ENCODE measurements at regions not wholly inside any gene's neighbourhood (a gene's known extent, or its start where the extent isn't known, plus 50 kb on each side); places are given as distances from the start of the nearest gene placed in this dataset.

- no peaks in the 10 kb centered on the region for H3K36me3 ChIP-seq
- no peaks in the 10 kb centered on the region for H3K9me3 ChIP-seq
- in situ Hi-C loops (cut with MboI; ENCODE audit: low pct_ligation_motif_present in 1 of 4, low pct_unique_long_range_greater_than_20kb in 1 of 4, low sequenced_read_pairs in 3 of 4) = no loop called here
- H3K4me1 ChIP-seq = no peaks in the 10 kb centered on the region
- TF ChIP-seq EP300 (IDR thresholded peaks at IDR 0.05; ENCODE audit: low read depth) (no peak), POLR2A (IDR thresholded peaks at IDR 0.05) (no peak), POLR2AphosphoS5 (IDR thresholded peaks at IDR 0.05) (no peak), CTCF (IDR thresholded peaks at IDR 0.05) (no peak)
- no peak for DNase-seq
- H3K4me3 ChIP-seq = no peak overlapping the region
- 87 to 90% methylated on average over 3 to 5 of the region's 5 CpGs for WGBS, 2 donors (ENCODE audit: low coverage in 1 of 2)
- H3K27ac ChIP-seq = no peak overlapping the region
- no peaks in the 10 kb centered on the region for H3K27me3 ChIP-seq
- intact Hi-C loops (cut with DNase I; ENCODE audit: low total_unique reads) = no loop called here
Measured at GRCh38 chr2:224135881-224136280, 96.8 kb upstream of the SERPINE2 start.

GRCh38 chr2:224134003-224134734, 95.1 kb upstream of the SERPINE2 start:
- Histone ChIP-seq H3K36me3 (no peaks in the 10 kb centered on the region), H3K4me1 (no peaks in the 10 kb centered on the region), H3K4me3 (no peak overlapping the region), H3K27ac (no peak overlapping the region), H3K27me3 (no peaks in the 10 kb centered on the region), H3K9me3 (no peaks in the 10 kb centered on the region)
- DNase-seq = no peak
- intact Hi-C loops (cut with DNase I; ENCODE audit: low total_unique reads) (no loop called here), in situ Hi-C loops (cut with MboI; ENCODE audit: low pct_ligation_motif_present in 1 of 4, low pct_unique_long_range_greater_than_20kb in 1 of 4, low sequenced_read_pairs in 3 of 4) (no loop called here)
- TF ChIP-seq EP300 (IDR thresholded peaks at IDR 0.05; ENCODE audit: low read depth) (no peak), CTCF (IDR thresholded peaks at IDR 0.05) (no peak), POLR2A (IDR thresholded peaks at IDR 0.05) (no peak)
- WGBS, 2 donors (ENCODE audit: low coverage in 1 of 2) = 94% methylated on average over 4 of the region's 4 CpGs; no CpG with 5 or more reads in 1 of the 2 donors

- in situ Hi-C loops (cut with MboI; ENCODE audit: low pct_ligation_motif_present in 1 of 4, low pct_unique_long_range_greater_than_20kb in 1 of 4, low sequenced_read_pairs in 3 of 4) (no loop called here), intact Hi-C loops (cut with DNase I; ENCODE audit: low total_unique reads) (no loop called here)
- Histone ChIP-seq H3K9me3 (no peaks in the 10 kb centered on the region), H3K4me1 (no peaks in the 10 kb centered on the region), H3K27me3 (no peaks in the 10 kb centered on the region), H3K27ac (no peak overlapping the region), H3K4me3 (no peak overlapping the region), H3K36me3 (no peaks in the 10 kb centered on the region)
- 70 to 80% methylated on average over 4 of the region's 4 CpGs for WGBS, 2 donors (ENCODE audit: low coverage in 1 of 2)
- no peak for TF ChIP-seq EP300 (IDR thresholded peaks at IDR 0.05; ENCODE audit: low read depth)
- no peak for TF ChIP-seq POLR2A (IDR thresholded peaks at IDR 0.05)
- TF ChIP-seq POLR2AphosphoS5 (IDR thresholded peaks at IDR 0.05) = no peak
- no peak for TF ChIP-seq CTCF (IDR thresholded peaks at IDR 0.05)
- no peak for DNase-seq
Measured at GRCh38 chr2:224133387-224133786, 94.3 kb upstream of the SERPINE2 start.

- TF ChIP-seq EP300 (IDR thresholded peaks at IDR 0.05; ENCODE audit: low read depth) (no peak), POLR2A (IDR thresholded peaks at IDR 0.05) (no peak), CTCF (IDR thresholded peaks at IDR 0.05) (no peak), POLR2AphosphoS5 (IDR thresholded peaks at IDR 0.05) (no peak)
- H3K27me3 ChIP-seq = no peaks in the 10 kb centered on the region
- WGBS, 2 donors (ENCODE audit: low coverage in 1 of 2) = 35 to 43% methylated on average over 3 to 5 of the region's 5 CpGs
- intact Hi-C loops (cut with DNase I; ENCODE audit: low total_unique reads) = no loop called here
- no peaks in the 10 kb centered on the region for H3K9me3 ChIP-seq
- no peak overlapping the region for H3K27ac ChIP-seq
- in situ Hi-C loops (cut with MboI; ENCODE audit: low pct_ligation_motif_present in 1 of 4, low pct_unique_long_range_greater_than_20kb in 1 of 4, low sequenced_read_pairs in 3 of 4) = no loop called here
- no peaks in the 10 kb centered on the region for H3K4me1 ChIP-seq
- H3K4me3 ChIP-seq = no peak overlapping the region
- DNase-seq = no peak
- no peaks in the 10 kb centered on the region for H3K36me3 ChIP-seq
Measured at GRCh38 chr2:224127871-224128501, 88.9 kb upstream of the SERPINE2 start.

All from transverse colon (tissue), 4 donors.